Sigmoid colon (tissue), 6 donors: ENCODE measurements at regions not wholly inside any gene's neighbourhood (a gene's known extent, or its start where the extent isn't known, plus 50 kb on each side); places are given as distances from the start of the nearest gene placed in this dataset.
A peak's percentile ranks its signal among the peaks of the same experiment; 100 is the strongest.
"Not testable (repeated sequence)": the region's sequence is repeated elsewhere in the genome, so short reads cannot be mapped to it uniquely, and the experiment has no call there.

Source experiments
- DNase-seq: peaks from one replicate; pipeline ENCODE4 v3.0.0-alpha.2; 2019
- H3K27ac ChIP-seq, 4 donors: fragments of 200-600 bp; sonication (generic); one replicate each; pipeline ENCODE4 v1.5.1; 2016 to 2019; ENCODE audit warnings: mild to moderate bottlenecking in 1 of 4
- H3K27me3 ChIP-seq, 3 donors: fragments of 200-600 bp; sonication (generic); one replicate each; pipeline ENCODE4 v1.5.1; 2019; ENCODE audit warnings: mild to moderate bottlenecking in 1 of 3
- H3K36me3 ChIP-seq, 4 donors: fragments of 200-600 bp; sonication (generic); one replicate each; pipeline ENCODE4 v1.5.1; 2016 to 2019
- H3K4me1 ChIP-seq, 4 donors: fragments of 200-600 bp; sonication (generic); one replicate each; pipeline ENCODE4 v1.5.1; 2017 to 2019
- H3K4me3 ChIP-seq, 4 donors: fragments of 200-600 bp; sonication (generic); one replicate each; pipeline ENCODE4 v1.5.1; 2017 to 2019; ENCODE audit warnings: mild to moderate bottlenecking in 2 of 4, moderate library complexity in 1 of 4
- H3K9me3 ChIP-seq, 4 donors: fragments of 200-600 bp in 3 of 4; sonication (generic) in 3 of 4; one replicate each; pipeline versions ENCODE4 v1.5.1 to v1.6.1; 2013 to 2019
- EP300 ChIP-seq, 4 donors: sonication (generic); formaldehyde crosslinking; IDR thresholded peaks; one replicate each; pipeline ENCODE4 v1.6.1; 2017; ENCODE audit warnings: antibody characterized with exemption in 4 of 4
- POLR2A ChIP-seq, 2 donors: fragments of 450-650 bp; IDR thresholded peaks; one replicate each; pipeline ENCODE4 v1.6.1; 2016; ENCODE audit warnings: antibody characterized with exemption in 2 of 2, mild to moderate bottlenecking in 2 of 2, moderate library complexity in 2 of 2
- POLR2AphosphoS5 ChIP-seq, 4 donors: sonication (generic); formaldehyde crosslinking; IDR thresholded peaks; one replicate each; pipeline ENCODE4 v1.6.1; 2017; ENCODE audit warnings: antibody characterized with exemption in 4 of 4
- WGBS, 2 donors: extraction: QIAGEN DNeasy Blood & Tissue Kit; methylation state at CpG; one replicate each; pipeline ENCODE4 v1.1.7; 2013; 5-methylcytosine and 5-hydroxymethylcytosine counted together
- intact Hi-C: fragments of 100-400 bp; cut with DNase I; formaldehyde crosslinking; loops from one replicate; pipeline ENCODE4 v1.15.1; 2023
- TF ChIP-seq, protein P1 (sequence below), 4 experiments: fragments of 450-650 bp in 3 of 4; fragments of 200-600 bp in 1 of 4; IDR thresholded peaks; one replicate each; pipeline ENCODE4 v1.5.1; 2016 to 2019; ENCODE audit warnings: antibody characterized with exemption in 4 of 4, mild to moderate bottlenecking in 3 of 4, moderate library complexity in 2 of 4
- donor health status: healthy with polysubstance abuse.
- donor health status: healthy.

DNA sequence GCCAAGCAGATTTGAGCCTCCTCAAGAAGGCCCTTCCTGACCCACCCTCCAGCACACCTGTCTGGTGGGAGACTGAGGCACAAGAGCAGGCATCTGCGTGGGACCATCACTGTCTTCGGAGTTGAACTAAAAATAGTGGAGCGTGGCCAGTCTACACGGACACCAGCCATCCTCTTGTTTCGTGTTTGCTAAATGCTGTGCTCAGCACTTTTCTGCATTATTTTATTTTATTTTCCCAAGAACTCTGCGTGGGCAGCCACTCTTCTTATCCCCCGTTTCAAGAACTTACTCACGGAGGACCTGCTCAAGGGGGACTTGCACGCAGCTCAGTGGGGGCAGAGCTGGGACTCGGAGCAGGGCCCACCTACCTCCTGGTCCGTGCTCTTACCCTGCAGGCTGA, 60.8 kb downstream of the SOCS3 start:
- Histone ChIP-seq H3K4me1 (no peaks in the 10 kb centered on the region), H3K4me3 (no peak overlapping the region), H3K36me3 (no peaks in the 10 kb centered on the region), H3K27ac (no peak overlapping the region), H3K9me3 (no peaks in the 10 kb centered on the region), H3K27me3 (no peaks in the 10 kb centered on the region)
- TF ChIP-seq, protein P1, sequence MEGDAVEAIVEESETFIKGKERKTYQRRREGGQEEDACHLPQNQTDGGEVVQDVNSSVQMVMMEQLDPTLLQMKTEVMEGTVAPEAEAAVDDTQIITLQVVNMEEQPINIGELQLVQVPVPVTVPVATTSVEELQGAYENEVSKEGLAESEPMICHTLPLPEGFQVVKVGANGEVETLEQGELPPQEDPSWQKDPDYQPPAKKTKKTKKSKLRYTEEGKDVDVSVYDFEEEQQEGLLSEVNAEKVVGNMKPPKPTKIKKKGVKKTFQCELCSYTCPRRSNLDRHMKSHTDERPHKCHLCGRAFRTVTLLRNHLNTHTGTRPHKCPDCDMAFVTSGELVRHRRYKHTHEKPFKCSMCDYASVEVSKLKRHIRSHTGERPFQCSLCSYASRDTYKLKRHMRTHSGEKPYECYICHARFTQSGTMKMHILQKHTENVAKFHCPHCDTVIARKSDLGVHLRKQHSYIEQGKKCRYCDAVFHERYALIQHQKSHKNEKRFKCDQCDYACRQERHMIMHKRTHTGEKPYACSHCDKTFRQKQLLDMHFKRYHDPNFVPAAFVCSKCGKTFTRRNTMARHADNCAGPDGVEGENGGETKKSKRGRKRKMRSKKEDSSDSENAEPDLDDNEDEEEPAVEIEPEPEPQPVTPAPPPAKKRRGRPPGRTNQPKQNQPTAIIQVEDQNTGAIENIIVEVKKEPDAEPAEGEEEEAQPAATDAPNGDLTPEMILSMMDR (IDR thresholded peaks at IDR 0.05), result no peak
- TF ChIP-seq POLR2AphosphoS5 (IDR thresholded peaks at IDR 0.05) (no peak), POLR2A (IDR thresholded peaks at IDR 0.05) (no peak)
- 88 to 90% methylated on average over 11 of the region's 11 CpGs for WGBS, 2 donors
- intact Hi-C loops, result no loop called here
- no peak for DNase-seq

DNA sequence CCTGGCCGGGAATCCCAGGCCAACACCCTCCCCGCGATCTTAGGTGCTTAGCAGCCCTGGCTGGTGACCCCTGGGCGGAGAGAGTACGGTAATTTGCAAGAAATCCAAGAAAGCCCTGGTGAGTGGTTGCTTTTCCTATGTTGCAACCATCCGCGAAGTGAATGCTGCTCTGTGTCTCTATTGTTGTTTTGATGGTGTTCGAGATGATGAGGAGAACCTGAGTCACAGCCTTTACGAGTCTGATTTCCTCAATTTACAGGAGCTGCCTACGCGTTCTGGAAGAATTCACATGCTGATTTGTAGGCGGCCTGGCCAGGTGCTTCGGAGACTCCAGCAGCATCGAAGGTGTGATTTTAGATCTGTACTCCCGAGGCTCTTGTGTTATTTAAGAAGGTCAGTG, 63.3 kb downstream of the TMEM235 start:
- TF ChIP-seq POLR2AphosphoS5 (IDR thresholded peaks at IDR 0.05) (peak in 1 of 4 donors; percentile 8), EP300 (IDR thresholded peaks at IDR 0.05) (no peak)
- intact Hi-C loops, result loop anchor here (5.0 kb wide), 1 partner anchor 88 kb away; no protein-coding TSS in a partner anchor
- Histone ChIP-seq H3K4me1 (peaks cover 0 to 5% (median 0%) of the 10 kb centered on the region in 4 donors), H3K27me3 (no peaks in the 10 kb centered on the region), H3K4me3 (no peak overlapping the region), H3K9me3 (no peaks in the 10 kb centered on the region), H3K27ac (no peak overlapping the region), H3K36me3 (no peaks in the 10 kb centered on the region)
- 86 to 87% methylated on average over 15 of the region's 15 CpGs for WGBS, 2 donors
- DNase-seq, result no peak

DNA sequence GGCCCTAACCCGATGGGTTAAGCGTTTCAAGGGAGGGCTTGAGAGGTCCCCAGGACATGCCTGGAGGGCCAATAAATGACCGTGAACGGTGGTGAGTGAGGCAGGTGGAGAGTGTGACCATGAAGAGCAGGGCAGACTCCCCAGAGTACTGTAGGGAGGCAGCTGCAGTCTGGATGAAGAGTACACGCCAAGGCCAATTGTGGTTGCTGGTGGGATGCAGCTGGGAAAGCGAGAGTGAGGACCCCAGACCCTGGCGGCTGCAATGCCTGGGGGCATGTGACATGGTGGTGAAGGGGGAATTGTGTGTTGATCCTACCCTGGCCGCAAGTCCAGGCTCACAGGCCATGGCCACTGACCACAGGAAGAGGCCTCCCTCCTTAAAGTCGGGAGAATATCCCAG, 62.9 kb downstream of the TMEM235 start:
- Histone ChIP-seq H3K4me3 (no peak overlapping the region), H3K27me3 (no peaks in the 10 kb centered on the region), H3K4me1 (peaks cover 0 to 9% (median 0%) of the 10 kb centered on the region in 4 donors), H3K36me3 (no peaks in the 10 kb centered on the region), H3K9me3 (no peaks in the 10 kb centered on the region), H3K27ac (no peak overlapping the region)
- intact Hi-C loops, result loop anchor here (5.0 kb wide), 1 partner anchor 88 kb away; no protein-coding TSS in a partner anchor
- no peak for DNase-seq
- WGBS, 2 donors, result 84 to 92% methylated on average over 9 of the region's 9 CpGs
- TF ChIP-seq, protein P1 (IDR thresholded peaks at IDR 0.05), result no peak
- no peak for TF ChIP-seq POLR2AphosphoS5 (IDR thresholded peaks at IDR 0.05)
- no peak for TF ChIP-seq POLR2A (IDR thresholded peaks at IDR 0.05)
- no peak for TF ChIP-seq EP300 (IDR thresholded peaks at IDR 0.05)

DNA sequence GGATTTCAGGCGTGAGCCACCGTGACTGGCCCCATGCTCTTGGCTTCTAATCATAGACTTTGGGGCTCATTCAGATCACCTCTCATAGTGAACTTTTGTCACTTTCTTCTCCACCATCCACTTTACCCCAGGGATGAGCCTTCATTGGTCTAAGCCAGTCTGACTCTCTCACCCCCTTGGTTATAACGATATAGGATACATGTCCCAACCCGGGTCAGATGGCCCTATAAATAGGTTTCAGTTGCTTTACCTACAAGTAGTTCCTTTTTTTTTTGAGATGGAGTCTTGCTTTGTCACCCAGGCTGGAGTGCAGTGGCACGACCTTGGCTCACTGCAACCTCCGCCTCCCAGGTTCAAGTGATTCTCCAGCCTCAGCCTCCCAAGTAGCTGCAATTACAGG, 61.7 kb downstream of the TMEM235 start:
- not testable (repeated sequence) for H3K4me3 ChIP-seq, DNase-seq, H3K36me3 ChIP-seq, H3K9me3 ChIP-seq, H3K27ac ChIP-seq, H3K27me3 ChIP-seq, H3K4me1 ChIP-seq
- intact Hi-C loops, result loop anchor here (5.0 kb wide), 1 partner anchor 89 kb away; no protein-coding TSS in a partner anchor
- WGBS, 2 donors, result 78 to 82% methylated on average over 6 of the region's 6 CpGs

DNA sequence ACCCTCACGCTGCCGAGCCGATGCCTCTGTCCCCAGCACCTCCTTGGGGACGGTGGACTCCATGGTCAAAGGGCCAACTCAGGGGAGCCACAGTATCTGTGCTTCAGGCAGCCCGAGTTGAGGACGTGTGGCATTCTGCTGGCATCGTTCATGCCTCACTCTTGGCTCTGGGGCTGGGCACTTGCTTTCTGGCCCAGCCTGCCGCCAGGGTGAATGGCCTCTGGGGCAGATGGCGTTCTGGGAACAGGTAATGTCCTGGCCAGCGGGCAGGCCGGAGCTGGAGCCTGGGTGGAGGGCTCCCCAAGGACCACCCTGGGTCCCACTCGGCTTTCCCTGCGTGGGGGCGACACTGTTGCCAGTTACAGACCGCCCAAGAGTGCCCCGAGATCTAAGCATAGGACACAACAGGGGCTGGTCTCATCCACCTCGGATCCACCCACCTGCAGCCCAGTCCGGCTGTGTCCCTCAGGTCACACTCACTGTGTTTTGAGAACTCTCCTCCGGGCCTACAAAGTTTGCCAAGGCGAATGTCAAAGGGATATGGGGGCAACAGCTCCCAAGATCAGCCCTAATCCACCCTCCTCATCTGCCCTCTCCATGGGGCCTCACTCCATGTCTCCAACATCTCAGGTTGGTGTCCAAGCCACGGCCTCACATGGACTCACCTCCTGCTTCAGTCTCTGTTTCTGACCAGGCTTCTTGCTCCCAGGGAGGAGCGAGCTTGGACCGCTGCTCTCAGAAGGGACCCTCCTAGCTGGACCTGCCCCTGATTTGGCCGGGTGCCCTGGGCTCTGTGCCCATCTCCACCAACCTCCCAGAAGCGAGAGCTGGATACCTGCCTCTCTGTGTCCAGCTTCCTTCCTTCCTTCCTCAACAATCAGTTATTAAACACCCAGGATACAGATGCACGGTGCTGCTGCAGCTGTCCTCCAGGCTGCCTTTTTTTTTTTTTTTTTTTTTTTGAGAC, 60.8 kb downstream of the TMEM235 start:
- DNase-seq, result no peak
- no peak overlapping the region for H3K27ac ChIP-seq
- no peaks in the 10 kb centered on the region for H3K27me3 ChIP-seq
- TF ChIP-seq POLR2AphosphoS5 (IDR thresholded peaks at IDR 0.05), result no peak
- peaks cover 0 to 9% (median 0%) of the 10 kb centered on the region in 4 donors for H3K4me1 ChIP-seq
- WGBS, 2 donors, result 81 to 85% methylated on average over 26 of the region's 26 CpGs
- no peaks in the 10 kb centered on the region for H3K9me3 ChIP-seq
- intact Hi-C loops, result loop anchor here (5.0 kb wide), 1 partner anchor 90 kb away; no protein-coding TSS in a partner anchor
- H3K4me3 ChIP-seq, result no peak overlapping the region
- no peaks in the 10 kb centered on the region for H3K36me3 ChIP-seq

DNA sequence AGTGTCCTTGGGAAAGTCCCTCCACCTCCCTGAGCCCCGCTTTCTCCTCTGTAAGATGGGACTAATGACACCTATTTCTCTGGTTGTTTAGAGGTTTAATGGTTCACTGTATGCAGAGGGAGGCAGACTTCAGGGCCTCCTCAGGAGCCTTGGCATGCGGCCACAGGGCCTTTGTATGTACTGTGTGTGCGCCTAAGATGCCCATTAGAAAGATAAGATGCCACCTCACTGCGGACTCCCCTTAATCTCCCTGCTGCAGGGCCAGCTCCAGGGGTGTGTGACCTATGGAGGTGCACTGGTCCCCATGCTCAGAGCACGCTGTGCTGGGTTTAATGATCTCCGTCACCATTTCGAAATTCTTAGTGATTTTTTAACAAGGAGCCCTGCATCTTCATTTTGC, 59.3 kb downstream of the TMEM235 start:
- H3K4me1 ChIP-seq, result peaks cover 0 to 9% (median 0%) of the 10 kb centered on the region in 4 donors
- TF ChIP-seq, protein P1 (IDR thresholded peaks at IDR 0.05), result no peak
- TF ChIP-seq EP300 (IDR thresholded peaks at IDR 0.05) (no peak), POLR2AphosphoS5 (IDR thresholded peaks at IDR 0.05) (no peak), POLR2A (IDR thresholded peaks at IDR 0.05) (no peak)
- intact Hi-C loops, result loop anchor here (5.0 kb wide), 1 partner anchor 92 kb away; no protein-coding TSS in a partner anchor
- H3K36me3 ChIP-seq, result no peaks in the 10 kb centered on the region
- no peak overlapping the region for H3K27ac ChIP-seq
- no peaks in the 10 kb centered on the region for H3K9me3 ChIP-seq
- no peak for DNase-seq
- H3K27me3 ChIP-seq, result no peaks in the 10 kb centered on the region
- 89 to 96% methylated on average over 7 of the region's 7 CpGs for WGBS, 2 donors
- no peak overlapping the region for H3K4me3 ChIP-seq
